ENCODE measurements at regions not wholly inside any gene's neighbourhood (a gene's known extent, or its start where the extent isn't known, plus 50 kb on each side); places are given as distances from the start of the nearest gene placed in this dataset.

GRCh38 chr13:90740099-90740498 lies 607.4 kb upstream of the MIR17HG start:
- Mint-ChIP-seq H3K27me3 (ENCODE audit: low read depth) (no peaks in the 10 kb centered on the region), H3K9me3 (peaks cover 12% of the 10 kb centered on the region), H3K4me3 (no peak overlapping the region), H3K36me3 (ENCODE audit: low read depth) (peaks cover 6% of the 10 kb centered on the region), H3K4me1 (no peaks in the 10 kb centered on the region), H3K27ac (ENCODE audit: unreplicated experiment) (no peak overlapping the region)
- no peak for TF ChIP-seq CTCF (conservative IDR thresholded peaks at IDR 0.05)
- no peak for DNase-seq (ENCODE audit: low read depth, low spot score)

DNA sequence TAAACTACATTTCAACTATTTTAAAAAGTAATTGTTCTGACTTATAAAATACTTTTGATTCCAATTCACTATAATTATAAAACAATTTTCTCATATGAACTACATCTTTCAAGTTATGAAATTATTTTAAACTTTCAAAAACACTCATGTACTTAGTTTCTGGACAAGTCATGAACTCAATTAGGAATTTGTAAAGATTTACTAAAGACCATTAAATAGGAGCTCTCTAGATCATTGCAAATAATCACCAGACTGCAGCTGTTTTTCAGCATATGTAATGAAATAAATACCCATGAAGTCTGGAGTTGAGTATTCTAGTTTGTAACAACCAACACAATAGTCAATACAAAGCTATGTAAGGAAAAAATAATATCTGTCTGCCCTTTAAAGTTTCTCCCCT lies 605.1 kb upstream of the MIR17HG start:
- H3K4me3 Mint-ChIP-seq = no peak overlapping the region

DNA sequence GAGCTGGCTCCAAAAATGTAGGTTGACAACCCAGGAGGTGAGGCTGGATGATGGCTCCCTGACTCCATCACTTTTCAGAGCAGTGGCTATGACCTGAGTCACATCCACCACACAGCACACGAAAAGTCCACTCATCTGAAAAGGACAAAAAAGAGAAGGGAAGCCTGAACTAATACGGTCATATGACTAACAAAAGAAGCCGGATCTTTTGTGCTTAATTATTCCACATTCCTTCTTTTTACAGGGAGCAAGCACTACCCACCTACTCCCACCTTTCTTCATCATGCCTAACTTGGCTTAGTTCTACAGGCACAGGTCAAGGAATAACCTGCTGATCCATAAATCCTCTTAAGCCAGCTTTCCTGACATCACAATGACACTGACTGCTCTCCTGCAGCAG lies 601.3 kb upstream of the MIR17HG start:
- no peak overlapping the region for H3K4me3 Mint-ChIP-seq
- H3K4me1 Mint-ChIP-seq = peaks cover 14% of the 10 kb centered on the region
- TF ChIP-seq CTCF (conservative IDR thresholded peaks at IDR 0.05) = no peak
- peaks cover 13% of the 10 kb centered on the region for H3K36me3 Mint-ChIP-seq (ENCODE audit: low read depth)
- DNase-seq (ENCODE audit: low read depth, low spot score) = no peak
- peaks cover 16% of the 10 kb centered on the region for H3K9me3 Mint-ChIP-seq
- H3K27ac Mint-ChIP-seq (ENCODE audit: unreplicated experiment) = no peak overlapping the region
- H3K27me3 Mint-ChIP-seq (ENCODE audit: low read depth) = no peaks in the 10 kb centered on the region

More for the DNA sequence above, 605.1 kb upstream of the MIR17HG start:
- H3K27ac Mint-ChIP-seq (ENCODE audit: unreplicated experiment) = no peak overlapping the region
- peaks cover 8% of the 10 kb centered on the region for H3K9me3 Mint-ChIP-seq
- no peak for TF ChIP-seq CTCF (conservative IDR thresholded peaks at IDR 0.05)
- no peaks in the 10 kb centered on the region for H3K27me3 Mint-ChIP-seq (ENCODE audit: low read depth)
- DNase-seq (ENCODE audit: low read depth, low spot score) = no peak
- H3K36me3 Mint-ChIP-seq (ENCODE audit: low read depth) = no peaks in the 10 kb centered on the region
- no peaks in the 10 kb centered on the region for H3K4me1 Mint-ChIP-seq

- DNase-seq (ENCODE audit: low read depth, low spot score) = no peak
Measured at GRCh38 chr13:90750021-90750420, 597.5 kb upstream of the MIR17HG start.

GRCh38 chr13:90751026-90751425 lies 596.5 kb upstream of the MIR17HG start:
- Mint-ChIP-seq H3K4me3 (no peak overlapping the region), H3K27me3 (ENCODE audit: low read depth) (no peaks in the 10 kb centered on the region), H3K27ac (ENCODE audit: unreplicated experiment) (no peak overlapping the region), H3K9me3 (peaks cover 19% of the 10 kb centered on the region), H3K36me3 (ENCODE audit: low read depth) (peaks cover 13% of the 10 kb centered on the region), H3K4me1 (peaks cover 25% of the 10 kb centered on the region)
- DNase-seq (ENCODE audit: low read depth, low spot score) = no peak
- TF ChIP-seq CTCF (conservative IDR thresholded peaks at IDR 0.05) = no peak

More at GRCh38 chr13:90750021-90750420, 597.5 kb upstream of the MIR17HG start:
- Mint-ChIP-seq H3K4me1 (peaks cover 25% of the 10 kb centered on the region), H3K27me3 (ENCODE audit: low read depth) (no peaks in the 10 kb centered on the region), H3K9me3 (peaks cover 17% of the 10 kb centered on the region), H3K27ac (ENCODE audit: unreplicated experiment) (no peak overlapping the region), H3K4me3 (no peak overlapping the region), H3K36me3 (ENCODE audit: low read depth) (peaks cover 13% of the 10 kb centered on the region)
- TF ChIP-seq CTCF (conservative IDR thresholded peaks at IDR 0.05) = no peak

- peaks cover 13% of the 10 kb centered on the region for H3K36me3 Mint-ChIP-seq (ENCODE audit: low read depth)
- H3K27ac Mint-ChIP-seq (ENCODE audit: unreplicated experiment) = no peak overlapping the region
- peaks cover 22% of the 10 kb centered on the region for H3K9me3 Mint-ChIP-seq
- no peaks in the 10 kb centered on the region for H3K27me3 Mint-ChIP-seq (ENCODE audit: low read depth)
- DNase-seq (ENCODE audit: low read depth, low spot score) = no peak
- H3K4me3 Mint-ChIP-seq = no peak overlapping the region
- peaks cover 25% of the 10 kb centered on the region for H3K4me1 Mint-ChIP-seq
- no peak for TF ChIP-seq CTCF (conservative IDR thresholded peaks at IDR 0.05)
Measured at GRCh38 chr13:90752070-90752469, 595.4 kb upstream of the MIR17HG start.
